Lower leg skin (tissue), 4 donors: ENCODE measurements at regions not wholly inside any gene's neighbourhood (a gene's known extent, or its start where the extent isn't known, plus 50 kb on each side); places are given as distances from the start of the nearest gene placed in this dataset.

ENCODE experiments used
- DNase-seq, 2 donors: peaks; one replicate each; pipeline ENCODE4 v3.0.0-alpha.2; 2019; ENCODE audit warnings: low spot score in 2 of 2
- H3K4me3 ChIP-seq: fragments of 200-600 bp; sonication (generic); 2 replicates; pipeline ENCODE4 v1.5.1; 2017; ENCODE audit warnings: mild to moderate bottlenecking, low read depth; ENCODE audit not compliant: poor library complexity, severe bottlenecking
- CTCF ChIP-seq, 3 donors: fragments of 450-650 bp; IDR thresholded peaks; one replicate each; pipeline ENCODE4 v1.5.1; 2016; ENCODE audit warnings: antibody characterized with exemption in 3 of 3, mild to moderate bottlenecking in 3 of 3, moderate library complexity in 2 of 3
- POLR2A ChIP-seq, 2 donors: fragments of 450-650 bp; IDR thresholded peaks; one replicate each; pipeline ENCODE4 v1.6.1; 2016 to 2017; ENCODE audit warnings: antibody characterized with exemption in 2 of 2, mild to moderate bottlenecking in 1 of 2, moderate library complexity in 1 of 2
- WGBS, 2 donors: methylation state at CpG; one replicate each; pipeline ENCODE4 v1.1.5; 2018; 5-methylcytosine and 5-hydroxymethylcytosine counted together
- intact Hi-C: fragments of 100-400 bp; cut with DNase I; formaldehyde crosslinking; loops from one replicate; pipeline ENCODE4 v1.15.0; 2023; ENCODE audit warnings: low total_unique reads

GRCh38 chr9:118283488-118283887 is 579.3 kb downstream of the TLR4 start:
- TF ChIP-seq POLR2A (IDR thresholded peaks at IDR 0.05) (no peak), CTCF (IDR thresholded peaks at IDR 0.05) (no peak)
- intact Hi-C loops, result no loop called here
- DNase-seq, result no peak
- no peak overlapping the region for H3K4me3 ChIP-seq

GRCh38 chr9:118290116-118290515 is 585.9 kb downstream of the TLR4 start:
- TF ChIP-seq POLR2A (IDR thresholded peaks at IDR 0.05) (no peak), CTCF (IDR thresholded peaks at IDR 0.05) (no peak)
- intact Hi-C loops, result no loop called here
- H3K4me3 ChIP-seq, result no peak overlapping the region
- WGBS, 2 donors, result 71 to 86% methylated on average over 3 of the region's 3 CpGs
- no peak for DNase-seq

- intact Hi-C loops, result no loop called here
- TF ChIP-seq CTCF (IDR thresholded peaks at IDR 0.05) (no peak), POLR2A (IDR thresholded peaks at IDR 0.05) (no peak)
- no peak overlapping the region for H3K4me3 ChIP-seq
- no peak for DNase-seq
- WGBS, 2 donors, result 20 to 21% methylated on average over 4 of the region's 4 CpGs
Observed at GRCh38 chr9:118295413-118295812, 591.2 kb downstream of the TLR4 start.

- 73 to 82% methylated on average over 2 of the region's 2 CpGs for WGBS, 2 donors
- intact Hi-C loops, result no loop called here
- no peak for DNase-seq
- TF ChIP-seq POLR2A (IDR thresholded peaks at IDR 0.05), result no peak
- TF ChIP-seq CTCF (IDR thresholded peaks at IDR 0.05), result no peak
- no peak overlapping the region for H3K4me3 ChIP-seq
Observed at GRCh38 chr9:118302721-118303120, 598.5 kb downstream of the TLR4 start.

- DNase-seq, result no peak
- H3K4me3 ChIP-seq, result no peak overlapping the region
- intact Hi-C loops, result no loop called here
- 46 to 50% methylated on average over 3 of the region's 3 CpGs for WGBS, 2 donors
- no peak for TF ChIP-seq CTCF (IDR thresholded peaks at IDR 0.05)
Observed at GRCh38 chr9:118303216-118303615, 599.0 kb downstream of the TLR4 start.

- intact Hi-C loops, result no loop called here
- no peak for TF ChIP-seq POLR2A (IDR thresholded peaks at IDR 0.05)
- no peak for TF ChIP-seq CTCF (IDR thresholded peaks at IDR 0.05)
- no peak overlapping the region for H3K4me3 ChIP-seq
- DNase-seq, result no peak
- 27 to 30% methylated on average over 1 of the region's 1 CpG for WGBS, 2 donors
Observed at GRCh38 chr9:118305331-118305730, 601.1 kb downstream of the TLR4 start.
